ENCODE measurements at regions not wholly inside any gene's neighbourhood (a gene's known extent, or its start where the extent isn't known, plus 50 kb on each side); places are given as distances from the start of the nearest gene placed in this dataset.

DNA sequence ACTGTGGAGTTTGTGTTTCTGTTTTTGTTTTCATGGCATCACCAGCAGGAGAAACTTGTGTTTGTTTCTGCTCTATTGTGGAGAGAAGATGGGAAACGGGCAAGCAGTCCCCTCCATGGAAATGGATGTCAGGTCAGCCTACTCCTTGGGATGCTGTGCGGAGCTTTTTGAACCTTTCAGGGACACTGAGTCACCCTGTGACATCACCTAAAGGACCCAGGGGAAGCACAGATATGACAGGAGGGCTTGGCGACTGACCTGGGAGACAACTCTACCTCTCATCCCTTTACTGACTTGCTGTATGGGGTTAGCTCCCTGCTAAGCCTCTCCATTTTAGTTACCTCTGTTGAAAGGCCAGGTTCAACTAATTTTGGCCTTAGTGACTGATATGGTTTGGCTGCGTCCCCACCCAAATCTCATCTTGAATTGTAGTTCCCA lies 706.9 kb upstream of the TMEM132C start:
- no peak for ATAC-seq
- Mint-ChIP-seq H3K27me3 (peaks cover 31% of the 10 kb centered on the region), H3K4me3 (peak overlapping the region in 1 of 2 donors; percentile 4), H3K9me3 (peaks cover 6 to 14% of the 10 kb centered on the region in 2 donors), H3K4me1 (peaks cover 41% of the 10 kb centered on the region), H3K27ac (peak overlapping the region; percentile 30 to 95)
- DNase-seq = no peak

DNA sequence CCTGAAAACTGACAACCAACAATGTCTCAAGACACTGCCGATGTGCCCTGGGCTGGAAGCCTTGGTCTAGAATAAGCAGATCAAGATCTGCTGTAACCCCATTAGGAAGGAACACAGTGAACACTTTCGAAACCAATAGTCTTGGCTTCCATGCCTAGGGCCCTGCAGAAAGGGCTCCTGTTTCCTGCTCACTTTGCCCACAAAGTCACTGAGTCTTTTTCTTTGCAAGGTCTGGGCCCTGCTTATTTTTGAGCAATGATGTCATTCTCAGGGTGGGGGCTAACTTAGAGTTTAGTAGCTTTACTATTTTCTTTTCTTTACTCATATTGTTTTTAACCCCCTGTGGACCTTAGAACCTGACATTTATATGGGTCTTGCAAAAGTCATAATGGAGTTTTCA lies 704.2 kb upstream of the TMEM132C start:
- peaks cover 19% of the 10 kb centered on the region for H3K27me3 Mint-ChIP-seq
- peaks cover 11 to 14% of the 10 kb centered on the region in 2 donors for H3K9me3 Mint-ChIP-seq
- no peak overlapping the region for H3K27ac Mint-ChIP-seq
- ATAC-seq (no peak), DNase-seq (no peak)
- H3K4me3 Mint-ChIP-seq = no peak overlapping the region
- peaks cover 22% of the 10 kb centered on the region for H3K4me1 Mint-ChIP-seq

DNA sequence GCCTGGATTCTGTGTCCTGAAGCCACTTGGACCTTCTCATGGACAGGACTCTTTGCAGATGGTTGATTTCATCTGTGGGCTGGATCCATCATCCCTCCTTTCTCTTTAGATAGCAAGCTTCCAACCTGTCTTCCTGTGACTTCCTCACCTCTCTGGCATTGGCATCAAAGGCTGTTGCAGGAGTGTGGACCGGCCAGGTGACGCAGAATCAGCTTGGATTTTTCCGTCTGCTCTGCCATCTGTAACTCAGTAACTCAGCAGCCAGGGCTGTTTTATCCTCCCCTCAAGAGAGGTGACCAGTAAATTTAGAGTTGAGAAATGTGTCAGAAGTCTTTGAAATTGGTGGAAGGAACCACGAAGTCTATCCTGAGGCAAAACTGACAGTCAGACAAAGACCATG lies 701.7 kb upstream of the TMEM132C start:
- Mint-ChIP-seq H3K4me1 (no peaks in the 10 kb centered on the region), H3K4me3 (no peak overlapping the region), H3K9me3 (peaks cover 15 to 21% of the 10 kb centered on the region in 2 donors), H3K27ac (no peak overlapping the region), H3K27me3 (peaks cover 16% of the 10 kb centered on the region)
- no peak for DNase-seq
- no peak for ATAC-seq

DNA sequence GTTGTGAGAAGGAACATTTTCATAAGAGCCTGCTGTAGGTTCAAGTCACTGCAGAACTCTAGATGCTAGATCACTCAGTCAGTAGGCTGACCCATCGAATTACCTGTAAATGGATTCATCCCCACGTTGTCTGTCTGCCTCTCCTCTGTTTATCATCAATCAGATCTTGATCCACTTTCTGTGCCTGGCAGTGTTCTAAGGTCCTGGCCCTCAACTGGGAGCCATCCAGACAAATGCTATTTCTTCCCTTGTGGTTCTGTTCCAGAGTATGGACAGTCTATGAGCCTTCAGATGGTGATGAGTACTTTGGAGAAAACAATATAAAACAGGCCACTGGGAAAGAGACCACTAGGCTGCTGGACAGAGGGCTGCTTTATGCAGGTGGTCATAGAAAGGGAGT lies 699.4 kb upstream of the TMEM132C start:
- H3K9me3 Mint-ChIP-seq = peaks cover 15 to 21% of the 10 kb centered on the region in 2 donors
- H3K4me1 Mint-ChIP-seq = no peaks in the 10 kb centered on the region
- peaks cover 16% of the 10 kb centered on the region for H3K27me3 Mint-ChIP-seq
- H3K27ac Mint-ChIP-seq = no peak overlapping the region
- no peak overlapping the region for H3K4me3 Mint-ChIP-seq
- ATAC-seq (no peak), DNase-seq (no peak)

DNA sequence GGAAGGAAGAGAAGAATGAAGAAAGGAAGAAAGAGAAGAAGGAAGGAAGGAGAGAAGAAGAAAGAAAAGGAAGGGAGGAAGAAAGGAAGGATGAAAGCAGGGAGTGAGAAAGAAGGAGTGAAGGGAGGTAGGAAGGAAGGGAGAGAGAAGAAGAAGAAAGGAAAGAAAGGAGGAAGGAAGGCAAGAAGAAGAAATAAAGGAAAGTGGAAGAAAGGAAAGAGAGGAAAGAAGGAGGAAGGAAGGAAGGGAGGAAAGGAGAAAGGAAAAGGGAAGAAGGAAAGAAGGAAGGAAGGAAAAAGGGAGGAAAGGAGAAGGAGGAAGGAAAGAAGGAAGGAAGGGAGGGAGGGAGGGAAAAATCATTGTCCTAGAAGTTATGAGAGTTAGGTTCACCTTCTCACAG lies 696.6 kb upstream of the TMEM132C start:
- Mint-ChIP-seq H3K4me3 (no peak overlapping the region), H3K4me1 (no peaks in the 10 kb centered on the region), H3K27ac (peak overlapping the region in 1 of 2 donors; percentile 62), H3K9me3 (peaks cover 15 to 19% of the 10 kb centered on the region in 2 donors), H3K27me3 (peaks cover 16% of the 10 kb centered on the region)
- no peak for DNase-seq
- ATAC-seq = no peak

DNA sequence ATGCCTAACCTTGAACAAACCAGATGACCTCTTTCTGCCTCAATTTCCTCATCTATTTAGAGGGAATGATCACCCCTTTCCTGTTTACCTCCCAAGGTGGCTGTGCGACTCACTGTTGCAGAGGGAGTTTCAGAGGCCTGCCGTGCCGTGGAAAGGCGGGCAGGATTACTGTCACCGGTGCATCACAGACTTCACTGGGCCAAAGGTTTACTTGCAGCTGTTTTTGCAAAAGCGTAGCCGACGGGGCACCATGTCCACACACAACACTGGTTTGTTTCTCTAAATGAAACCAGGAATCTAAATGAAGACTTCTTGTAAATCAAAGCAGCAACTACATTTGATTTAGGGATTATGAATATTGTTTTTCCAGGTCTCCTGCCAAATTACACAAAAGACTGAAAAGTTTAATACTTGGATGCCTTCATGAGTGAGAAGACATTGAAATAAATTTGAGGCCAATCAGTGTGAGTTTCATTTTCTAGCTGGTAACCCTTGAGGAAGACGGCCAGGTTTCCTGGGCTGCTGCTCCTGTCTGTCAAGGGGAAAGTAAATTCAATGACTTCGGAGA lies 696.1 kb upstream of the TMEM132C start:
- no peaks in the 10 kb centered on the region for H3K4me1 Mint-ChIP-seq
- peaks cover 21% of the 10 kb centered on the region for H3K27me3 Mint-ChIP-seq
- H3K27ac Mint-ChIP-seq = peak overlapping the region in 1 of 2 donors; percentile 12
- DNase-seq (no peak), ATAC-seq (no peak)
- peaks cover 15 to 21% of the 10 kb centered on the region in 2 donors for H3K9me3 Mint-ChIP-seq
- H3K4me3 Mint-ChIP-seq = no peak overlapping the region

DNA sequence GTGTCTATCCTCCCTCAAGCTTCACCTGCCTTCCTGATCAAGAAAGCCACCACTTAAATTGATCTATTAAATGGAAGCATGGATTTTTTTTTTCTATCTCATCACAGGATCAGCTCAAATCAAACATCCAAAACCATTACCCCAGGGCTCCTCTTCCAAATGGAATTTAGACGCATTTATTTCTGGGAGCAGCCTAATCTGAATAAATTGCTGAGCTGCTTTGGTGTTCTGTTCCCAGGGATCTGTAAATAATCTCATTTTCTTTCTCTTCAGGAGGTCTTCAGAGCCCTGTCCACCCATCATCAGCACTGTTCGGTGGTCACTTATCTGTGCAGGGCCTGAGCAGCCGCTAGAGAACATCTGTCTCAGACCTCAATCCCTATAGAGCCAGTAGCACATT lies 695.4 kb upstream of the TMEM132C start:
- no peak overlapping the region for H3K27ac Mint-ChIP-seq
- DNase-seq (no peak), ATAC-seq (no peak)
- no peak overlapping the region for H3K4me3 Mint-ChIP-seq
- no peaks in the 10 kb centered on the region for H3K4me1 Mint-ChIP-seq
- H3K27me3 Mint-ChIP-seq = peaks cover 22% of the 10 kb centered on the region
- peaks cover 15 to 21% of the 10 kb centered on the region in 2 donors for H3K9me3 Mint-ChIP-seq

DNA sequence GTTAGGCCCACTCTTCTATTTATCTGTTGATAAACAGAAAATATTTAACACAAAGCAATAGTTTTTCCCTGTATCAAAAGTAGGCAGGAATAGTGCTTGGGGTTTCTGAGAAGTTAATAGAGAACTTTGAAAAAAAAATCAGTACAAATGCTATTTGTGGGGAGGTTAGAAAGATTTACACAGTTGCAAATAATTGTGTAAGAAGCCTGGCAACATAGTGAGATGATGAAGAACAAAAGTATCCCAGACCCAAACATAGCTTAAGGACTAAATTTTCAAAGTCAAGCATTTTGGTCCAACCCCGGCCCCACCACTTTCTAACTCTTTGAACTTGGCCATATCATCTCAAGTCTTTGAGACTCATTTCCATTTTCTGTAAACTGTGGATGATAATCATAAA lies 687.5 kb upstream of the TMEM132C start:
- Mint-ChIP-seq H3K4me3 (no peak overlapping the region), H3K9me3 (peaks cover 0 to 8% of the 10 kb centered on the region in 2 donors), H3K27ac (no peak overlapping the region), H3K4me1 (no peaks in the 10 kb centered on the region), H3K27me3 (peaks cover 13% of the 10 kb centered on the region)
- no peak for ATAC-seq
- DNase-seq = no peak

DNA sequence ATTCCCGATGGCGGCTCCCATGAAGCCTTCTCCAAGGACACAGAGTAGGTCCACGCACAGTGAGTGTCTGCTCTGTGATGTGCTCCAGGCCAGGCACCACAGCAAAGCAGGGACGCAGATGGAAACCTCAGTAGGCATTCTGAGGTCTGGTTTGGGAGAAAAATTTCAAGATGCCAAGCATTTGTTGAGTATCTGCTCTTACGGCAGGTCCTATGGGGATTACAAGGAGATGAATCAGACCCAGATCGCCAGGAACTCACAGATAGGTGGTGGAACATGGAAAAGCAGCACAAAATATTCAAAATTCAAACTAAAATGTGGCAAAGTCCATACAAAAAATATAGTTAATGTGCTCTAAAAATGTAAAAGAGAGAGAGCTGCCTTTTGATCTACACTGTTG lies 684.9 kb upstream of the TMEM132C start:
- Mint-ChIP-seq H3K4me1 (no peaks in the 10 kb centered on the region), H3K4me3 (no peak overlapping the region), H3K27me3 (no peaks in the 10 kb centered on the region), H3K9me3 (no peaks in the 10 kb centered on the region), H3K27ac (no peak overlapping the region)
- ATAC-seq = no peak
- no peak for DNase-seq

DNA sequence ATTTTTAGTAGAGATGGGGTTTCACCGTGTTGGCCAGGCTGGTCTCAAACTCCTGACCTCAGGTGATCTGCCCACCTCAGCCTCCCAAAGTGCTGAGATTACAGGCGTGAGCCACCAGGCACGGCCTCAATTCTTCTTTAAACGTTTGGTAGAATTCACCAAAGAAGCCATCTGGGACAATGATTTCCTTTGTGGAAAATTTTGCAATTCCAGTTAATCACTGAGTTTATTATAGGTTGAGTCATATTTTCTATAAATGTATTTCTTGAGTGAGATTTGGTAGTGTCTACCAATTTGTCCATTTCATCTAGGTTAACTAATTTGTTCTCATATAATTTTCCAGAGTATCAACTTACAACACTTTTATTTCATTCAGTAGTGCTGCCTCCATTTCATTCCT lies 683.9 kb upstream of the TMEM132C start:
- Mint-ChIP-seq H3K4me3 (no peak overlapping the region), H3K9me3 (peaks cover 0 to 7% of the 10 kb centered on the region in 2 donors), H3K4me1 (no peaks in the 10 kb centered on the region), H3K27me3 (no peaks in the 10 kb centered on the region), H3K27ac (no peak overlapping the region)
- ATAC-seq = no peak
- no peak for DNase-seq

DNA sequence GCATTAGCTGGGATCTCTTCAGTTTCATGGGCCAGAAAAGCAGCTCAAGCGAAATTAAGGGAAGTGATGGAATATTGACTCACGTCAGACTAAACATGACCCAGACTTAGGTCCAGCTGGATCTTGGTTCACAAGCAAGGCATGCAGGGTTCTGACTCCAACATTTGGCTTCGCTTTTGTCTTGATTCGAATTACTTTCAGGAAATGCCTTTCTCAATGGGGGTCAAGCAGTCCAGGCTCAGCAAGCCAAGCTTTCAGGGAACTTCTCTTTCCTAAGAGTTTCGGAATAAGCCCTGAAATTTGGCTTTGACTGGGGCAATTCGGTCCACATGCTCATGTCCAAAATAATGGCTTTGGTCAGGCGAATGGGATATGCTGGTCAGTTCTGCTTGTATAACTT lies 678.7 kb upstream of the TMEM132C start:
- DNase-seq = no peak

DNA sequence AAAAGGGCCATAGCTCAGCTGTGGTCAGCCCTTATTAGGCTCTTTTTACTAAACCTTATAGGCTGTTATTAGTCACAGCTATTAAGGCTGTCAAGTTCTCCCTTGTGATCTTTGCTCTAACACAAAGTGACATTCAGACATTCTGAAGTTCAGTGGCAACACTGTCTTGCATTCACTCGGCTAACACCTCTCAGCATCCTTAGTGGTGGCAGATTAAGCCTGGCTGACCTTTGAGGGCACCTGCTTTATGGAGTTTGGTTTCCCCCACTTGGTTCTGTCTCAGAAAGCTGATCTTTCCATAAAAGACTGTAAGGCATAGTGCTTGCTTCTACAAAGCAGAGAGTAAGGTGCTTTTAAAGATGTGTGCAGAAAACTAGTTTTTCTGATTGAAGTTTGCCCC lies 677.4 kb upstream of the TMEM132C start:
- no peak for ATAC-seq
- Mint-ChIP-seq H3K9me3 (peaks cover 0 to 8% of the 10 kb centered on the region in 2 donors), H3K27me3 (peaks cover 11% of the 10 kb centered on the region), H3K4me3 (no peak overlapping the region), H3K27ac (no peak overlapping the region), H3K4me1 (no peaks in the 10 kb centered on the region)
- no peak for DNase-seq

More for the DNA sequence above, 678.7 kb upstream of the TMEM132C start:
- ATAC-seq = no peak
- no peak overlapping the region for H3K27ac Mint-ChIP-seq
- H3K4me1 Mint-ChIP-seq = no peaks in the 10 kb centered on the region
- H3K4me3 Mint-ChIP-seq = no peak overlapping the region
- H3K27me3 Mint-ChIP-seq = peaks cover 2% of the 10 kb centered on the region
- peaks cover 0 to 8% of the 10 kb centered on the region in 2 donors for H3K9me3 Mint-ChIP-seq

DNA sequence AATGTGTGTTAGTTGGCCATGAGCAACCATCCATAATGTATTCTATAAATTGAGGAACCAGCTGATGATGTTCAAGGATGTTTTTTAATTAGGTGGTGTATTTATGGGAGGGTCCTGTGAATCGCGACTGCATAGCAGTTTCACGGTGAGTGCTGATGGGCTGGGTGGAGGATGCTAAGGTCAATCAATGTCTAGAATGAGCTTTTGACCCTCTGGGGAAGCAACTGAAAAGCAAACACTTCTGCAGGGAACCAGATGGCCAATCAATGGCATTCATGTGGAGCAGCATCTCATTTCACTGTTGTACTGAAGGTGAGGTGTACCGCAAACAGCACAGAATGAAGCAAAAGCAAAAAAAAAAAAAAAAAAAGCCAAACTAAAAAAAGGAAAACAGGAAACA lies 676.1 kb upstream of the TMEM132C start:
- Mint-ChIP-seq H3K9me3 (peaks cover 0 to 8% of the 10 kb centered on the region in 2 donors), H3K27me3 (peaks cover 11% of the 10 kb centered on the region), H3K4me1 (no peaks in the 10 kb centered on the region), H3K27ac (peak overlapping the region in 1 of 2 donors; percentile 59), H3K4me3 (no peak overlapping the region)
- ATAC-seq (no peak), DNase-seq (no peak)

DNA sequence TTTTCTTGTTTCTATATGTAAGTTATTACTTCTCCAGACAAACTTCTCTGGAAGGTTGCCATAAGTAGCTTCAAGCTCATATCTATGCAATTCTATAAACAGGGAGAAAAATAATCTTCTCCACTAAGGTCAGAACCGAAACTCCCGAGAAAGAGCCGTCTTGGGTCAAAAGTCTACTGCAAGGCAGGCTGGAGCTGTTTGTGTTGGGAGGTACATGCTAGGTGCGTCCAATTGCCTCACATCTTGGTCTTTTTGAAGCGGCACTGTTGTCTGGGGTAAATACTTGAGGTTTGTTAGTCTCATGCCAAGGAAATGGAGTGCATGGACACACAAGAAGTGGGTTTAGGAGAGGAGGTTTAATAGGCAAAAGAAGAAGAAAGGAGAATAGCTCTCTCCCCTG lies 674.7 kb upstream of the TMEM132C start:
- Mint-ChIP-seq H3K27ac (no peak overlapping the region), H3K9me3 (peaks cover 0 to 12% of the 10 kb centered on the region in 2 donors), H3K4me1 (no peaks in the 10 kb centered on the region), H3K4me3 (no peak overlapping the region), H3K27me3 (peaks cover 11% of the 10 kb centered on the region)
- DNase-seq = no peak
- no peak for ATAC-seq

DNA sequence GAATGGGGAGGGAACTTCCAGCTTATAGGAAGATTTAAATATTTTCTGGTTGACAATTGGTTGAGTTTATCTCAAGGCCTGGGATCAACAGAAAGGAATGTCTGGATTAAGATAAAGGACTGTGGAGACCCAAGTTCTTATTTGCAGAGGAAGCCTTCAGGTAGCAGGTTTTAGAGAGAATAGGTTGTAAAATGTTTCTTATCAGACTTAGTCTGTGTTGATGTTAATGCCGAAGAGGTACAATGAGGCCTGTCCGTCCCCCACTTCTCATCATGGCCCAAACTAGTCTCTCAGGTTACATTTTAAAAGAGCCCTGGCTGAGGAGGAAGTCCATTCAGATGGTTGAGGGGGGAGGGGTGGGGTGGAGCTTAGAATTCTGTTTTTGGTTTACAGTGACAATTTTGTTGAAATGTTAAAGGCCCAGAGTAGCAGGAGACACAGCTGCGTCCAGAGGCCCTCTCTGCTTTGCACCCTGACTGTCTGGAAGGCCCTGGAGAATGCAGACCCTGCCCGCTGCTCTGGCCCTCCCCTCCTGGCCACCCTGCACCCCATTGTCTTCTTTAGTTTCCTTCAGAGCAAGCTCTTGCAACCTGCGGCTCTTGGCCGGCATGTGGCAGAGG lies 672.5 kb upstream of the TMEM132C start:
- Mint-ChIP-seq H3K27me3 (peaks cover 11% of the 10 kb centered on the region), H3K4me1 (no peaks in the 10 kb centered on the region), H3K4me3 (no peak overlapping the region), H3K27ac (no peak overlapping the region), H3K9me3 (peaks cover 0 to 10% of the 10 kb centered on the region in 2 donors)
- ATAC-seq (no peak), DNase-seq (no peak)

DNA sequence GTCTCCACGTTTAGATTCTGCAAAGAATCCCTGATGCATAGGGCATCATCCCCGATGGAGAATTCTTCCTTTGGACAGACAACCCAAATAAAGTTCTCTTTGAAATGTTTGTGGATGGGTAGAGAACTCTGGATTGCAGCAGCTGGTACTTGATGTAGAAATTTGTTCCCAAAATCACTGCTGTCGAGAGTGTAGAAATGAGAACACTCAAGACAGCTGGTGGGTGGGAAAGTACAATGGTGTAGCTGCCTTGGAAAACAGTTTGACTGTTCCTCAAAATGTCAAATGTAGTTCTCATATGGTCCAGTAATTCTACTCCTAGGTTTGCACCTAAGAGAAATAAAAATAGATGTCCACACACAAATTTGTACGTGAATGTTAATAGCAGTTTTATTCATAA lies 671.5 kb upstream of the TMEM132C start:
- H3K4me1 Mint-ChIP-seq = no peaks in the 10 kb centered on the region
- H3K27ac Mint-ChIP-seq = no peak overlapping the region
- no peak for ATAC-seq
- no peak overlapping the region for H3K4me3 Mint-ChIP-seq
- H3K27me3 Mint-ChIP-seq = peaks cover 11% of the 10 kb centered on the region
- DNase-seq = no peak
- peaks cover 0 to 13% of the 10 kb centered on the region in 2 donors for H3K9me3 Mint-ChIP-seq

DNA sequence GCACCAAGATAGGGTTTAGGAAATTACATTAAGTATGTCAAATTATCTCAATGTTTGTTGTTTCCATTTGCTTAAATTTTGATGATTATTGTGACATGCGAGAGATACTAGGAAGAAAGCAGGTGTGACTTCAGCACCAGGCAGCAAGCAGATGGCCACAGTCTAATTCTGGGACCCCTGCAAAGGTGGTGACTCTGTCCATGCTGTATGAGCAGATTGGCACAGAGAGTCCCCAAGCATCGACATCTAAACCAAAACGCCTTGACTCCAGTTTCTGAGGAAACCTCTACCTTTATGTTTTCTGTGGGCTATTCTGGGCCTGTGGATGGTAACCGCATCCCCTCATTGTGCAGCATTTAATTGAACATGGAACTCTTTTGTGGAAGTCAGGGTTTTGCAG lies 670.1 kb upstream of the TMEM132C start:
- Mint-ChIP-seq H3K9me3 (peaks cover 0 to 13% of the 10 kb centered on the region in 2 donors), H3K27me3 (peaks cover 11% of the 10 kb centered on the region), H3K4me3 (no peak overlapping the region), H3K4me1 (no peaks in the 10 kb centered on the region), H3K27ac (no peak overlapping the region)
- DNase-seq = no peak
- no peak for ATAC-seq
